ENCODE measurements at regions not wholly inside any gene's neighbourhood (a gene's known extent, or its start where the extent isn't known, plus 50 kb on each side); places are given as distances from the start of the nearest gene placed in this dataset.

- H3K4me2 ChIP-seq (ENCODE audit: low read length) = no peak overlapping the region
- no peak overlapping the region for H3K4me3 ChIP-seq (replicated peaks in 1 of 2; ENCODE audit: low read depth in 1 of 2, low read length in 2 of 2)
- no peaks in the 10 kb centered on the region for H3K9me2 ChIP-seq (ENCODE audit: insufficient read depth)
- H3K79me2 ChIP-seq (ENCODE audit: insufficient read depth, low read length) = no peaks in the 10 kb centered on the region
- ChIA-PET POLR2A (no interaction called here), RAD21 (ENCODE audit: low non-redundant PET in 1 of 2, low total read pairs in 2 of 2, uncharacterized antibody in 2 of 2, unreplicated experiment in 2 of 2) (no interaction called here), CTCF (no interaction called here)
- H4K20me1 ChIP-seq (ENCODE audit: insufficient read depth) = no peaks in the 10 kb centered on the region
- no peaks in the 10 kb centered on the region; a peak in 1 of 4 replicates for H3K9me3 ChIP-seq (ENCODE audit: control insufficient read depth in 1 of 2, insufficient read depth in 1 of 2, low read depth in 1 of 2, low read length in 2 of 2)
- DNase-seq (ENCODE audit: low read depth, low spot score) (no peak), ATAC-seq (no peak)
- TF ChIP-seq CTCF (IDR thresholded peaks at IDR 0.05 in 2 of 3, conservative IDR thresholded peaks at IDR 0.05 in 1 of 3; ENCODE audit: borderline replicate concordance in 1 of 3, insufficient read depth in 1 of 3, low read depth in 2 of 3, low read length in 2 of 3) (no peak), CEBPB (IDR thresholded peaks at IDR 0.05; ENCODE audit: low read depth) (no peak), REST (IDR thresholded peaks at IDR 0.05; ENCODE audit: low read depth) (no peak), SIN3A (IDR thresholded peaks at IDR 0.05; ENCODE audit: low read depth) (no peak), ELF1 (IDR thresholded peaks at IDR 0.05; ENCODE audit: borderline replicate concordance, low read depth) (no peak), TCF7L2 (IDR thresholded peaks at IDR 0.05; ENCODE audit: borderline replicate concordance, extremely low read depth, insufficient read depth, insufficient read length) (no peak), EZH2 (IDR thresholded peaks at IDR 0.05) (no peak), RAD21 (IDR thresholded peaks at IDR 0.05; ENCODE audit: low read depth) (no peak), MAX (IDR thresholded peaks at IDR 0.05) (no peak), ZNF274 (IDR thresholded peaks at IDR 0.05; ENCODE audit: low read depth, low read length) (no peak), FOSL1 (IDR thresholded peaks at IDR 0.05; ENCODE audit: low read depth) (no peak), ZFX (IDR thresholded peaks at IDR 0.05) (no peak), YY1 (IDR thresholded peaks at IDR 0.05; ENCODE audit: extremely low read depth, insufficient replicate concordance, low read depth, low read length) (no peak), SRF (IDR thresholded peaks at IDR 0.05; ENCODE audit: low read depth) (no peak), ATF3 (IDR thresholded peaks at IDR 0.05) (no peak), CBX3 (IDR thresholded peaks at IDR 0.05; ENCODE audit: low read depth) (no peak)
- TF ChIP-seq, protein P1, sequence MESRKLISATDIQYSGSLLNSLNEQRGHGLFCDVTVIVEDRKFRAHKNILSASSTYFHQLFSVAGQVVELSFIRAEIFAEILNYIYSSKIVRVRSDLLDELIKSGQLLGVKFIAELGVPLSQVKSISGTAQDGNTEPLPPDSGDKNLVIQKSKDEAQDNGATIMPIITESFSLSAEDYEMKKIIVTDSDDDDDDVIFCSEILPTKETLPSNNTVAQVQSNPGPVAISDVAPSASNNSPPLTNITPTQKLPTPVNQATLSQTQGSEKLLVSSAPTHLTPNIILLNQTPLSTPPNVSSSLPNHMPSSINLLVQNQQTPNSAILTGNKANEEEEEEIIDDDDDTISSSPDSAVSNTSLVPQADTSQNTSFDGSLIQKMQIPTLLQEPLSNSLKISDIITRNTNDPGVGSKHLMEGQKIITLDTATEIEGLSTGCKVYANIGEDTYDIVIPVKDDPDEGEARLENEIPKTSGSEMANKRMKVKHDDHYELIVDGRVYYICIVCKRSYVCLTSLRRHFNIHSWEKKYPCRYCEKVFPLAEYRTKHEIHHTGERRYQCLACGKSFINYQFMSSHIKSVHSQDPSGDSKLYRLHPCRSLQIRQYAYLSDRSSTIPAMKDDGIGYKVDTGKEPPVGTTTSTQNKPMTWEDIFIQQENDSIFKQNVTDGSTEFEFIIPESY (IDR thresholded peaks at IDR 0.05; ENCODE audit: extremely low read depth, insufficient replicate concordance, low read length) = no peak
- BruUV-seq (replicated peaks) = no TSS peak
- no peaks in the 10 kb centered on the region for H3K36me3 ChIP-seq (ENCODE audit: control insufficient read depth in 1 of 2, insufficient read depth in 2 of 2, low read length in 2 of 2)
- H3K27me3 ChIP-seq (ENCODE audit: insufficient read depth, low read length) = peaks cover 7% of the 10 kb centered on the region; the same call in 1 of the 2 replicates
- H3K9ac ChIP-seq (ENCODE audit: low read length) = no peak overlapping the region
- intact Hi-C loops (cut with micrococcal nuclease) = no loop called here
- H2AFZ ChIP-seq (ENCODE audit: low read depth, low read length, poor library complexity, severe bottlenecking) = no peak overlapping the region
- no peaks in the 10 kb centered on the region for H3K4me1 ChIP-seq (ENCODE audit: control insufficient read depth in 1 of 2, insufficient read depth in 2 of 2, low read length in 2 of 2)
- no peak overlapping the region for H3K27ac ChIP-seq (ENCODE audit: low read depth, low read length)
Observed at GRCh38 chr10:128995676-128996075, 471.4 kb upstream of the MGMT start.
